Chondrocyte (in vitro differentiated cells): ENCODE measurements at regions not wholly inside any gene's neighbourhood (a gene's known extent, or its start where the extent isn't known, plus 50 kb on each side); places are given as distances from the start of the nearest gene placed in this dataset.

Source experiments
- DNase-seq: peaks from one replicate; pipeline ENCODE4 v3.0.0; 2021; ENCODE audit warnings: mixed read lengths, low spot score
- H3K27ac Mint-ChIP-seq: one replicate; pipeline ENCODE4 v1.8.0; 2021; ENCODE audit warnings: mild to moderate bottlenecking, moderate library complexity, mixed read lengths; ENCODE audit not compliant: unreplicated experiment
- H3K27me3 Mint-ChIP-seq: 2 replicates; pipeline ENCODE4 v1.8.0; 2021; ENCODE audit warnings: low read depth, mixed read lengths
- H3K36me3 Mint-ChIP-seq: 2 replicates; pipeline ENCODE4 v1.8.0; 2021; ENCODE audit warnings: low read depth, mixed read lengths
- H3K4me1 Mint-ChIP-seq: 2 replicates; pipeline ENCODE4 v1.8.0; 2021; ENCODE audit warnings: low read depth, mild to moderate bottlenecking, mixed read lengths
- H3K4me3 Mint-ChIP-seq: one replicate; pipeline ENCODE4 v1.8.0; 2021; ENCODE audit warnings: mild to moderate bottlenecking, moderate library complexity, mixed read lengths; ENCODE audit not compliant: unreplicated experiment
- H3K9me3 Mint-ChIP-seq: 2 replicates; pipeline ENCODE4 v1.8.0; 2021; ENCODE audit warnings: low read depth, mixed read lengths
- TF ChIP-seq, protein P1 (sequence below): fragments of 200-600 bp; sonication (generic); IDR thresholded peaks from 2 replicates; pipeline ENCODE4 v1.5.0; 2021; ENCODE audit warnings: antibody characterized with exemption, mild to moderate bottlenecking, moderate library complexity

DNA sequence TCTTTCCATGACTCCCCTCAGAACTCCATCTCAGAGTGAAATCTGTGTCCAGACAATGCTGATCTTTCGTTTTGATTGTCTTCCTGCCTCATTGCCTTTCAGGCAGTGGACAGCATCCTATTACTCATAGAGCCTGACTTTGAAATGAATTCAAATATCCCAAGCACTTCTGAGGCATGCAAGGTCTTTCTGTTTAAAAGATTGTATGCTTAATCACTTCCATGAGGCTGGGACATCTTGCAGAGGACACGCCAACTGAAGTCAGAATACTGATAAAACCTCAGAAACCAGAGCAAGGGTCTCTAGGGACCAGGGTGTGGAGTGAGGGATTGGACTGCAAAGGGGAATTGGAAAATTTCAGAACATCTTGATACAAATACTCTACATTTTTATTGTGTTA, 836.5 kb upstream of the ID2 start:
- H3K27me3 Mint-ChIP-seq, result no peaks in the 10 kb centered on the region
- H3K36me3 Mint-ChIP-seq, result no peaks in the 10 kb centered on the region
- no peak overlapping the region for H3K27ac Mint-ChIP-seq
- peaks cover 5% of the 10 kb centered on the region for H3K9me3 Mint-ChIP-seq
- H3K4me3 Mint-ChIP-seq, result no peak overlapping the region
- peaks cover 19% of the 10 kb centered on the region for H3K4me1 Mint-ChIP-seq
- no peak for DNase-seq
- TF ChIP-seq, protein P1, sequence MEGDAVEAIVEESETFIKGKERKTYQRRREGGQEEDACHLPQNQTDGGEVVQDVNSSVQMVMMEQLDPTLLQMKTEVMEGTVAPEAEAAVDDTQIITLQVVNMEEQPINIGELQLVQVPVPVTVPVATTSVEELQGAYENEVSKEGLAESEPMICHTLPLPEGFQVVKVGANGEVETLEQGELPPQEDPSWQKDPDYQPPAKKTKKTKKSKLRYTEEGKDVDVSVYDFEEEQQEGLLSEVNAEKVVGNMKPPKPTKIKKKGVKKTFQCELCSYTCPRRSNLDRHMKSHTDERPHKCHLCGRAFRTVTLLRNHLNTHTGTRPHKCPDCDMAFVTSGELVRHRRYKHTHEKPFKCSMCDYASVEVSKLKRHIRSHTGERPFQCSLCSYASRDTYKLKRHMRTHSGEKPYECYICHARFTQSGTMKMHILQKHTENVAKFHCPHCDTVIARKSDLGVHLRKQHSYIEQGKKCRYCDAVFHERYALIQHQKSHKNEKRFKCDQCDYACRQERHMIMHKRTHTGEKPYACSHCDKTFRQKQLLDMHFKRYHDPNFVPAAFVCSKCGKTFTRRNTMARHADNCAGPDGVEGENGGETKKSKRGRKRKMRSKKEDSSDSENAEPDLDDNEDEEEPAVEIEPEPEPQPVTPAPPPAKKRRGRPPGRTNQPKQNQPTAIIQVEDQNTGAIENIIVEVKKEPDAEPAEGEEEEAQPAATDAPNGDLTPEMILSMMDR, result no peak

DNA sequence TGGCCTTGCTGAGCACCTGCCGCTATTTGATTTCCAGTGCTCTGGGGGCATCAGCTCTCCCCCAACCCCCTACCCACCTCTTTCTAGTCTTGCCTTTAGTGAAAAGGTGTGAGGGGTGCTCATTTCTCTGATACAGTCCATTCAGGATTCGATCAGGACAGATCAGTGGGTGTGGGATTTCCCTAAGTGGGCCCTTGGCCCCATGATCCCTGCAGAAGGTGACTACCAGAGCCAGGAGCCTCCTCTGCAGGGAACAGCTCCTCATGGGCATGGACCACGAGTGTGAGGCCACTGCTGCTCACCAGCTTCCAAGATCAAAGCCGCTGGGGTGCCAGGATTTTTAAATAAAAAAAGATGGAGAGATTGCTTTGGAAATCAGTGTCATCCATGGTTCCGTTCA, 835.2 kb upstream of the ID2 start:
- Mint-ChIP-seq H3K27me3 (no peaks in the 10 kb centered on the region), H3K27ac (no peak overlapping the region), H3K4me1 (peaks cover 19% of the 10 kb centered on the region), H3K9me3 (no peaks in the 10 kb centered on the region), H3K36me3 (no peaks in the 10 kb centered on the region), H3K4me3 (no peak overlapping the region)
- TF ChIP-seq, protein P1, result no peak
- DNase-seq, result no peak

DNA sequence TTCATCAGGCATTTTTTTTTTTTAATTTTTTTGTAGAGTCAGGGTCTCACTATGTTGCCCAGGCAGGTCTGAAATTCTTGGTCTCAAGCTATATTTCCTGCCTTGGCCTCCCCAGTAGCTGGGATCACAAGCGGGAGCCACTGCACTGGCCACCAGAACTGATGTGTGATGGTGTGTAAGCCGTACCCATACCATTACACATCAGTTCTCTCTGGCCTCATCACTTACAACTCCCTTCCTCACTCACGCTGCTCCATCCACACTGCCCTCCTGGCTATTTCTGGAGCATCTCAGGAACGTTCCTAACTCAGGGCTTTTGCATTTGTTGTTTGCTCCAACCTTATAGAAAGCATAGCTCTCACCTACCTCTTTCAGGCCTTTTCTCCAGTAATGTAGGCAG, 834.5 kb upstream of the ID2 start:
- TF ChIP-seq, protein P1, result no peak
- no peaks in the 10 kb centered on the region for H3K36me3 Mint-ChIP-seq

DNA sequence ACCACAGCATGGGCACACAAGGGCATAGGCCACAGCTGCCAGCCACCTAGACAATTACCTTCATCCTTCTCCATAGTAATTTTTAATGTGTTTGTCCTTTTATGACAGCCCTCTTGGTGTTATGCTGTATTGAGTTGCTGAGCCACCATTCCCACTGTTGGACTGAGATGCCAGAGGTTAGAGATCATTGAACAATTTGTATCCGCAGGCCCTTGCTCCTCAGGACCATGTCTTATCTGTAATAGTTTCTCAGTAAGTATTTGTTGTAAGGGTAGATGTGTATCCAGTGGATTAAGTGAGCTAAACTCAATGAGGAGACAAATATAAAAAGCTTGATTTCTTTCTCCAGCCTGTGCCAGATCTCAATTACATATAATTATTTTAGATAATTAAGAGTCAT, 832.8 kb upstream of the ID2 start:
- DNase-seq, result no peak
- Mint-ChIP-seq H3K4me3 (no peak overlapping the region), H3K27ac (no peak overlapping the region), H3K36me3 (no peaks in the 10 kb centered on the region), H3K27me3 (no peaks in the 10 kb centered on the region), H3K9me3 (no peaks in the 10 kb centered on the region), H3K4me1 (peaks cover 19% of the 10 kb centered on the region)
- TF ChIP-seq, protein P1, result no peak

More for the DNA sequence above, 834.5 kb upstream of the ID2 start:
- H3K27ac Mint-ChIP-seq, result no peak overlapping the region
- H3K9me3 Mint-ChIP-seq, result no peaks in the 10 kb centered on the region
- no peak overlapping the region for H3K4me3 Mint-ChIP-seq
- no peaks in the 10 kb centered on the region for H3K27me3 Mint-ChIP-seq
- no peak for DNase-seq
- peaks cover 19% of the 10 kb centered on the region for H3K4me1 Mint-ChIP-seq

DNA sequence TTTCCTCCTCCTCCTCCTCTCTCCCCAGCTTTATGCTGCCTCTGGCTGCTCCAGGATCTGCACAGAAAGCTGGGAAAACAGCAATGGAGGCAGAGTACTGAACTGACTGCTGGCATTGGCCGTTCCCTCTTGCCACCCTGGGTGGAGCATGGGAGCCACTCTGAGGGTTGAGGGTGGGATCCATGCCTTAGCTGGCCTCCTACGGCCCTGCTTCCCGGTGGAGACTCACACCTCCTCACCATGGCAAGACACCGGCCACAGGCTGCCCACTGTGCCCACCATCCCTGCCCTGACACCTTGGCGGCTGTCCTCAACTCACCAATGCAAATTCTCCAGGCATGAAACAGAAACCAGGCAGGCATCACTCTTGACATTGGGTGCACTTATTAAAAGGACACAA, 832.3 kb upstream of the ID2 start:
- no peaks in the 10 kb centered on the region for H3K27me3 Mint-ChIP-seq
- H3K4me1 Mint-ChIP-seq, result peaks cover 18% of the 10 kb centered on the region
- H3K9me3 Mint-ChIP-seq, result no peaks in the 10 kb centered on the region
- no peak for DNase-seq
- no peak overlapping the region for H3K4me3 Mint-ChIP-seq
- no peak overlapping the region for H3K27ac Mint-ChIP-seq
- no peaks in the 10 kb centered on the region for H3K36me3 Mint-ChIP-seq
- TF ChIP-seq, protein P1, result no peak
